MM.1S (cell line): ENCODE measurements at regions not wholly inside any gene's neighbourhood (a gene's known extent, or its start where the extent isn't known, plus 50 kb on each side); places are given as distances from the start of the nearest gene placed in this dataset.
"Not testable (repeated sequence)": the region's sequence is repeated elsewhere in the genome, so short reads cannot be mapped to it uniquely, and the experiment has no call there.

Experiments
- DNase-seq: peaks from one replicate; pipeline ENCODE4 v3.0.0-alpha.2; 2015
- H2AFZ ChIP-seq: fragments of 300-600 bp; sonication (generic); 2 replicates; pipeline ENCODE4 v1.6.0; 2016; ENCODE audit warnings: antibody characterized with exemption, low read length
- H3F3A ChIP-seq: fragments of 300-600 bp; sonication (generic); 2 replicates; pipeline ENCODE4 v1.6.1; 2016; ENCODE audit warnings: mild to moderate bottlenecking, antibody characterized with exemption, low read length, moderate library complexity, mixed read lengths; ENCODE audit not compliant: insufficient read depth
- H3K27ac ChIP-seq: fragments of 300-600 bp; sonication (generic); 2 replicates; pipeline ENCODE4 v1.5.1; 2016; ENCODE audit warnings: mild to moderate bottlenecking, low read length
- H3K27me3 ChIP-seq: fragments of 300-600 bp; sonication (generic); replicated peaks from 2 replicates; pipeline ENCODE4 v1.6.0; 2016; ENCODE audit warnings: low read length; ENCODE audit not compliant: insufficient read depth
- H3K36me3 ChIP-seq: fragments of 300-600 bp; sonication (generic); replicated peaks from 2 replicates; pipeline ENCODE4 v1.6.1; 2016; ENCODE audit warnings: mild to moderate bottlenecking, low read length, mixed read lengths; ENCODE audit not compliant: insufficient read depth
- H3K4me1 ChIP-seq: fragments of 300-600 bp; sonication (generic); 2 replicates; pipeline ENCODE4 v1.6.1; 2016; ENCODE audit warnings: low read length, mixed read lengths
- H3K4me2 ChIP-seq: fragments of 300-600 bp; sonication (generic); 2 replicates; pipeline ENCODE4 v1.6.0; 2016; ENCODE audit warnings: low read depth, low read length
- H3K4me3 ChIP-seq: fragments of 300-600 bp; sonication (generic); 2 replicates; pipeline ENCODE4 v1.5.1; 2016; ENCODE audit warnings: low read length, mixed read lengths
- H3K79me2 ChIP-seq: fragments of 300-600 bp; sonication (generic); 2 replicates; pipeline ENCODE4 v1.6.1; 2016; ENCODE audit warnings: mixed run types, low read length, mixed read lengths
- H3K9ac ChIP-seq: fragments of 300-600 bp; sonication (generic); 2 replicates; pipeline ENCODE4 v1.6.1; 2016; ENCODE audit warnings: low read length, mixed read lengths
- H3K9me2 ChIP-seq: fragments of 300-600 bp; sonication (generic); replicated peaks from 2 replicates; pipeline ENCODE4 v1.6.1; 2016; ENCODE audit warnings: mild to moderate bottlenecking, low read length, mixed read lengths; ENCODE audit not compliant: insufficient read depth
- H3K9me3 ChIP-seq: fragments of 300-600 bp; sonication (generic); replicated peaks from 2 replicates; pipeline ENCODE4 v1.6.1; 2016; ENCODE audit warnings: mild to moderate bottlenecking, low read length, mixed read lengths; ENCODE audit not compliant: insufficient read depth
- H4K20me1 ChIP-seq: fragments of 300-600 bp; sonication (generic); 2 replicates; pipeline ENCODE4 v1.6.1; 2016; ENCODE audit warnings: mild to moderate bottlenecking, low read length, moderate library complexity, mixed read lengths; ENCODE audit not compliant: insufficient read depth
- EZH2 ChIP-seq: fragments of 300-600 bp; sonication (generic); optimal IDR thresholded peaks from 2 replicates; pipeline ENCODE3; 2017; ENCODE audit warnings: low read depth, mild to moderate bottlenecking, antibody characterized with exemption, low read length, mixed read lengths
- EZH2phosphoT487 ChIP-seq: fragments of 300-600 bp; sonication (generic); IDR thresholded peaks from 2 replicates; pipeline ENCODE4 v1.6.1; 2018; ENCODE audit warnings: antibody characterized with exemption, low read length
- TF ChIP-seq, protein P1 (sequence below): fragments of 300-600 bp; sonication (generic); IDR thresholded peaks from 2 replicates; pipeline ENCODE4 v1.5.1; 2016; ENCODE audit warnings: antibody characterized with exemption, low read length, mixed read lengths

DNA sequence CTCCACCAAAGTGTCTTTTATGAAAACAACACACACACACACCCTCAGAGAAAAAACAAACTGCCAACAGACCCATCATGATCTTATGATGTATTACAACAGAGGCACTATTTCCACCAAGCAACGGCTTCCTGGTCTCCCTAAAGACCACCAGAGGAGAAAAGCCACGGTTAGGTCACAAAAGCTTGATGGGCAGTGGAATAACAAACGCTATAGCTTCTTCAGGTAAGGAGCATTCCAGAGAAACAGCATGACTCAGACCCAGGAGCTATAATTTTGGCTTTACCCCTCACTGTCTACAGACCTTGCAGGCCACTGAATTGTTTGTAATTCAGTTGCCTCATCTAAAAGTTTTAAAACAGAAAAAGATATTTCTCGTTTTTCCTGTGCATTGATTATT lies 105.7 kb upstream of the GPR141 start:
- Histone ChIP-seq H3K4me3 (no peak overlapping the region), H3K4me2 (no peak overlapping the region), H3F3A (no peaks in the 10 kb centered on the region), H3K4me1 (no peaks in the 10 kb centered on the region), H3K27me3 (no peaks in the 10 kb centered on the region), H4K20me1 (no peaks in the 10 kb centered on the region; the same call in 1 of the 2 replicates), H3K36me3 (no peaks in the 10 kb centered on the region), H3K9ac (no peak overlapping the region), H2AFZ (no peak overlapping the region), H3K79me2 (no peaks in the 10 kb centered on the region), H3K9me3 (no peaks in the 10 kb centered on the region), H3K27ac (no peak overlapping the region), H3K9me2 (no peaks in the 10 kb centered on the region)
- DNase-seq, result no peak
- TF ChIP-seq, protein P1, sequence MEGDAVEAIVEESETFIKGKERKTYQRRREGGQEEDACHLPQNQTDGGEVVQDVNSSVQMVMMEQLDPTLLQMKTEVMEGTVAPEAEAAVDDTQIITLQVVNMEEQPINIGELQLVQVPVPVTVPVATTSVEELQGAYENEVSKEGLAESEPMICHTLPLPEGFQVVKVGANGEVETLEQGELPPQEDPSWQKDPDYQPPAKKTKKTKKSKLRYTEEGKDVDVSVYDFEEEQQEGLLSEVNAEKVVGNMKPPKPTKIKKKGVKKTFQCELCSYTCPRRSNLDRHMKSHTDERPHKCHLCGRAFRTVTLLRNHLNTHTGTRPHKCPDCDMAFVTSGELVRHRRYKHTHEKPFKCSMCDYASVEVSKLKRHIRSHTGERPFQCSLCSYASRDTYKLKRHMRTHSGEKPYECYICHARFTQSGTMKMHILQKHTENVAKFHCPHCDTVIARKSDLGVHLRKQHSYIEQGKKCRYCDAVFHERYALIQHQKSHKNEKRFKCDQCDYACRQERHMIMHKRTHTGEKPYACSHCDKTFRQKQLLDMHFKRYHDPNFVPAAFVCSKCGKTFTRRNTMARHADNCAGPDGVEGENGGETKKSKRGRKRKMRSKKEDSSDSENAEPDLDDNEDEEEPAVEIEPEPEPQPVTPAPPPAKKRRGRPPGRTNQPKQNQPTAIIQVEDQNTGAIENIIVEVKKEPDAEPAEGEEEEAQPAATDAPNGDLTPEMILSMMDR, result no peak
- no peak for TF ChIP-seq EZH2phosphoT487
- TF ChIP-seq EZH2, result no peak

DNA sequence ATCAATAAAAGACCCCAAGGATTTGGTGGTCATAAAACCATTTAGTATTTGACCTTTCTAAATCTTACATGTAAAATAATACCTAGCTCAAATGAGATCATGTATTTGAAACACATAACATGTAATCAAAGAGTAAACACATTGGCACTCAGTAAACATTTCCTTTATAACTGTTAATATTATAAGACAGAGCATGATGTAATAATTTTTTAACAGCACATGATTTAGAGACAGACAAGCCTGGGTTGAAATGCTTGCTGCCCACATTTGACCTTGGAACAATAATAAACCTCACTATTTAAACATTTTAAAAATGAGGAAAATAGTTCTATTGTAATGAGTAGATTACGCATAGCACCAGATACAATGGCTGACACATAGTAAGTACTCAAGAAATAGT lies 105.2 kb upstream of the GPR141 start:
- H3K4me1 ChIP-seq, result no peaks in the 10 kb centered on the region
- no peak overlapping the region for H3K4me2 ChIP-seq
- no peaks in the 10 kb centered on the region for H3K9me2 ChIP-seq
- H3K79me2 ChIP-seq, result no peaks in the 10 kb centered on the region
- H3K9ac ChIP-seq, result no peak overlapping the region
- no peaks in the 10 kb centered on the region for H3K9me3 ChIP-seq
- no peak overlapping the region for H3K27ac ChIP-seq
- no peaks in the 10 kb centered on the region for H3F3A ChIP-seq
- no peaks in the 10 kb centered on the region for H3K36me3 ChIP-seq
- no peaks in the 10 kb centered on the region for H3K27me3 ChIP-seq
- no peak overlapping the region for H3K4me3 ChIP-seq
- no peak for DNase-seq
- no peak overlapping the region for H2AFZ ChIP-seq
- H4K20me1 ChIP-seq, result no peaks in the 10 kb centered on the region; the same call in 1 of the 2 replicates
- TF ChIP-seq, protein P1, result no peak
- no peak for TF ChIP-seq EZH2phosphoT487
- no peak for TF ChIP-seq EZH2

DNA sequence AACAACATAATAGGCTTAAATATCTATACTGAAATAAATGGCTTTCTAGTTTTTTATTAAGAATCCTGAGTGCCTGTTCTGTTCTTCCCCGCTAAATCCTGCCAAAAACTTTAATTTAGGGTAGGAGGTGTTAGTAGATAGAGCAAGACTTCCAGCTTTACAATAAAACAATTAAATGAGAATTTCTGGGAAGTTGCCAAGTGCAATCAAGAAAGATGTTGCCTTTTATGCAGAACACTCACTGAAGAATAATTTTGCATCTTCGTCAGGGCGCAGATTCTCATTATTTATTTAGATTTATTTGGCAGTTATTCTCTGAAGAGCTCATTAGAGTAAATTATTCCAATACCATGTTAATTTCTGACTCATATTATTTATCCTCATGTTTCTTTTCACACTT lies 103.2 kb upstream of the GPR141 start:
- Histone ChIP-seq H3K27me3 (no peaks in the 10 kb centered on the region), H3K4me1 (no peaks in the 10 kb centered on the region), H4K20me1 (no peaks in the 10 kb centered on the region), H3K9me3 (no peaks in the 10 kb centered on the region), H3F3A (no peaks in the 10 kb centered on the region), H3K79me2 (no peaks in the 10 kb centered on the region), H3K9me2 (no peaks in the 10 kb centered on the region), H2AFZ (no peak overlapping the region), H3K36me3 (no peaks in the 10 kb centered on the region), H3K4me3 (no peak overlapping the region), H3K27ac (no peak overlapping the region), H3K9ac (no peak overlapping the region), H3K4me2 (no peak overlapping the region)
- DNase-seq, result no peak
- TF ChIP-seq EZH2phosphoT487 (no peak), EZH2 (no peak)
- TF ChIP-seq, protein P1, result no peak

DNA sequence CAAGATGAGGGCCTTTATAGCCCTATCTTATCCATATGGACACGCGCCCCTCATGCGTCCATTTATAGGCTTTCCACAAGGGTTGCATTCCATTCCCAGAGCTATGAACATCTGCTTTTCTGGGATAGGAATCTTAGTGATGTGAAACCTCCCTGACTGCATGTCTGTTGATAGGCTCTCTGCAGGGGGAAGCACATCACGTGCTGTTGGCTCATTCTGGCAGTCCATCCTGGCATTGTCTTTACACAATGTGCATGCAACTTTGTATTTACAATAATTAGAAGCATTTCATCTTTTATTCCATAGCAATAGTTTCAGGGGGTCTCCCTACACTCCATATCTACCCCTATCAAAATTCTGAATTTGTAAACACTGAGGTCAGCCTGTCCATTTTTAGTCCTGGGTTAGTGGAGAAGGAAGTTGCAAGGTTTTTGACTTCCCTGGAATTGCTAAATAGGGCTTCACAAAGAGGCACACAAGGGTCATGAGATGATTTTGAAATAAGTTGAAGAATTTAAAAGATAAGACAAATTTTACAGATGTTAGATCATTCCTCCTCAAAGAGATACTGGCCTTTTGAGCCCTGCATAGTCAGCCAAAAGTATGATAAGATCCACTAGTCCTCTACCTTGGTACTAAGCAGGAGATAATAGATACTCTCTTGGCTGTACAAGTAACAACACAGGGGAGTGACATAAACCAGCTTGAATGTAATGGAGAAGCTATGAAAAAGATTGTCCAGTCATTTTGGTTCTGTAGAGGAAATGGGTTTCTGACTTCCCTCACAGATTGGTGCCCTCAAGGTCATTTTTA lies 98.7 kb upstream of the GPR141 start:
- not testable (repeated sequence) for H3K4me2 ChIP-seq, H4K20me1 ChIP-seq, H3K9me3 ChIP-seq, H3F3A ChIP-seq, H3K27me3 ChIP-seq, H3K79me2 ChIP-seq, H3K9me2 ChIP-seq, H3K36me3 ChIP-seq, H3K9ac ChIP-seq, DNase-seq, H3K4me1 ChIP-seq, H3K4me3 ChIP-seq, H3K27ac ChIP-seq, H2AFZ ChIP-seq
